B cell (primary cell): ENCODE measurements at regions not wholly inside any gene's neighbourhood (a gene's known extent, or its start where the extent isn't known, plus 50 kb on each side); places are given as distances from the start of the nearest gene placed in this dataset.

Experiments
- ATAC-seq: fragments of 200-7000 bp; cut with Tn5 transposase; one replicate; pipeline ENCODE4 v1.10.0; 2021; ENCODE audit warnings: low read depth, mild to moderate bottlenecking, moderate number of reproducible peaks, moderate library complexity
- CTCF ChIA-PET: fragments of 350-600 bp; sonication (Branson Sonifier 250); formaldehyde crosslinking; loops from one replicate; lab custom pipeline; 2021; ENCODE audit warnings: antibody characterized with exemption, inconsistent platforms; lab: Charles Lee
- POLR2A ChIA-PET: fragments of 350-600 bp; sonication (Branson Sonifier 250); formaldehyde crosslinking; loops from one replicate; lab custom pipeline; 2021; ENCODE audit warnings: antibody characterized with exemption; lab: Charles Lee
- DNase-seq: peaks from one replicate; pipeline ENCODE4 v3.0.0; 2013
- H2AFZ ChIP-seq: 2 replicates; pipeline ENCODE4 v1.6.1; 2012; ENCODE audit warnings: mild to moderate bottlenecking, low read depth, low read length; ENCODE audit not compliant: insufficient read depth, poor library complexity, severe bottlenecking
- H3K27ac ChIP-seq, 2 donors: 1 replicate in 1 of 2; 2 replicates in 1 of 2; pipeline ENCODE4 v1.5.1; 2012 to 2013; ENCODE audit warnings: low read length in 2 of 2, mild to moderate bottlenecking in 2 of 2, moderate library complexity in 1 of 2
- H3K27me3 ChIP-seq, 4 experiments: fragments of 200-600 bp in 1 of 4; sonication (generic) in 1 of 4; replicated peaks in 1 of 4; 1 replicate in 2 of 4; 2 replicates in 2 of 4; pipeline versions ENCODE4 v1.6.1 to v1.7.0; 2013 to 2016; ENCODE audit warnings: low read length in 3 of 4, mild to moderate bottlenecking in 2 of 4, mixed read lengths in 1 of 4, moderate library complexity in 1 of 4; ENCODE audit not compliant: insufficient read depth in 4 of 4, control insufficient read depth in 3 of 4; ENCODE audit errors: control extremely low read depth in 1 of 4
- H3K36me3 ChIP-seq, 2 experiments: replicated peaks in 1 of 2; 1 replicate in 1 of 2; 2 replicates in 1 of 2; pipeline versions ENCODE4 v1.6.1 to v1.7.1; 2013; ENCODE audit warnings: low read length in 1 of 2; ENCODE audit not compliant: insufficient read depth in 2 of 2, control insufficient read depth in 1 of 2; ENCODE audit errors: control extremely low read depth in 1 of 2, extremely low read depth in 1 of 2
- H3K4me1 ChIP-seq, 2 donors: fragments of 200-600 bp in 1 of 2; sonication (generic) in 1 of 2; 1 replicate in 1 of 2; 2 replicates in 1 of 2; pipeline versions ENCODE4 v1.5.1 to v1.6.1; 2013 to 2017; ENCODE audit warnings: low read length in 2 of 2; ENCODE audit not compliant: control insufficient read depth in 2 of 2, insufficient read depth in 2 of 2
- H3K4me2 ChIP-seq: replicated peaks from 2 replicates; pipeline ENCODE3; 2012; ENCODE audit warnings: mild to moderate bottlenecking, low read depth, low read length; ENCODE audit not compliant: poor library complexity, severe bottlenecking
- H3K4me3 ChIP-seq, 5 experiments: fragments of 200-600 bp in 1 of 5; sonication (generic) in 1 of 5; 1 replicate in 3 of 5; 2 replicates in 2 of 5; pipeline versions ENCODE4 v1.5.1 to v1.7.0; 2011 to 2016; ENCODE audit warnings: low read length in 4 of 5, mild to moderate bottlenecking in 4 of 5, low read depth in 2 of 5, control low read depth in 1 of 5, moderate library complexity in 1 of 5; ENCODE audit not compliant: insufficient read depth in 1 of 5; ENCODE audit errors: control extremely low read depth in 1 of 5, extremely low read depth in 1 of 5
- H3K79me2 ChIP-seq: fragments of 200-600 bp; sonication (generic); one replicate; pipeline ENCODE4 v1.6.0; 2016; ENCODE audit warnings: low read length; ENCODE audit not compliant: control insufficient read depth, insufficient read depth
- H3K9ac ChIP-seq: fragments of 200-600 bp; sonication (generic); 2 replicates; pipeline ENCODE4 v1.6.1; 2017; ENCODE audit warnings: mild to moderate bottlenecking, low read length, moderate library complexity
- H3K9me3 ChIP-seq, 3 donors: one replicate each; pipeline versions ENCODE4 v1.6.1 to v1.7.1; 2013; ENCODE audit warnings: low read length in 2 of 3; ENCODE audit not compliant: control insufficient read depth in 2 of 3, insufficient read depth in 1 of 3; ENCODE audit errors: control extremely low read depth in 1 of 3
- H4K20me1 ChIP-seq: 2 replicates; pipeline ENCODE4 v1.6.0; 2012; ENCODE audit warnings: mild to moderate bottlenecking, low read length; ENCODE audit not compliant: insufficient read depth, control insufficient read depth, poor library complexity, severe bottlenecking
- H3K27ac Mint-ChIP-seq: one replicate; pipeline ENCODE4 v1.8.0; 2021; ENCODE audit warnings: mixed read lengths
- H3K27me3 Mint-ChIP-seq: one replicate; pipeline ENCODE4 v1.8.0; 2021; ENCODE audit warnings: mixed read lengths
- H3K4me1 Mint-ChIP-seq: one replicate; pipeline ENCODE4 v1.8.0; 2021; ENCODE audit warnings: mixed read lengths
- H3K4me3 Mint-ChIP-seq: one replicate; pipeline ENCODE4 v1.8.0; 2021; ENCODE audit warnings: mixed read lengths
- H3K9me3 Mint-ChIP-seq: one replicate; pipeline ENCODE4 v1.8.0; 2022; ENCODE audit warnings: mixed read lengths; ENCODE audit not compliant: insufficient read depth
- EZH2 ChIP-seq: IDR thresholded peaks from 2 replicates; pipeline ENCODE4 v1.6.1; 2012; ENCODE audit warnings: borderline replicate concordance, low read depth, mild to moderate bottlenecking, moderate library complexity, low read length; ENCODE audit not compliant: insufficient read depth, poor library complexity, severe bottlenecking
- WGBS: methylation state at CpG from one replicate; pipeline ENCODE4 v1.1.5; 2013; ENCODE audit warnings: missing lambda C conversion rate; ENCODE audit not compliant: insufficient coverage; 5-methylcytosine and 5-hydroxymethylcytosine counted together
- intact Hi-C: fragments of 100-400 bp; cut with micrococcal nuclease; formaldehyde crosslinking; loops from one replicate; pipeline ENCODE4 v1.10.0; 2022
- TF ChIP-seq, protein P1 (sequence below): fragments of 200-600 bp; IDR thresholded peaks from one replicate; pipeline ENCODE4 v1.8.0; 2022; ENCODE audit warnings: antibody characterized with exemption, mild to moderate bottlenecking

GRCh38 chr14:82224610-82225009, 691.0 kb upstream of the SEL1L start:
- Mint-ChIP-seq H3K27ac (no peak overlapping the region), H3K4me3 (no peak overlapping the region), H3K9me3 (peaks cover 6% of the 10 kb centered on the region), H3K27me3 (no peaks in the 10 kb centered on the region), H3K4me1 (no peaks in the 10 kb centered on the region)
- 55% methylated on average over 2 of the region's 3 CpGs for WGBS
- no peak for DNase-seq
- intact Hi-C loops, result no loop called here
- H3K27me3 ChIP-seq, result no peaks in the 10 kb centered on the region
- H3K4me2 ChIP-seq, result no peak overlapping the region
- no peaks in the 10 kb centered on the region for H3K9me3 ChIP-seq
- no peaks in the 10 kb centered on the region for H3K36me3 ChIP-seq
- no peak overlapping the region for H3K9ac ChIP-seq
- no peaks in the 10 kb centered on the region for H3K4me1 ChIP-seq
- H3K79me2 ChIP-seq, result no peaks in the 10 kb centered on the region
- POLR2A ChIA-PET, result no interaction called here
- no peak overlapping the region for H3K4me3 ChIP-seq
- CTCF ChIA-PET, result no interaction called here
- ATAC-seq, result no peak
- H4K20me1 ChIP-seq, result no peaks in the 10 kb centered on the region
- H3K27ac ChIP-seq, result no peak overlapping the region
- TF ChIP-seq, protein P1, sequence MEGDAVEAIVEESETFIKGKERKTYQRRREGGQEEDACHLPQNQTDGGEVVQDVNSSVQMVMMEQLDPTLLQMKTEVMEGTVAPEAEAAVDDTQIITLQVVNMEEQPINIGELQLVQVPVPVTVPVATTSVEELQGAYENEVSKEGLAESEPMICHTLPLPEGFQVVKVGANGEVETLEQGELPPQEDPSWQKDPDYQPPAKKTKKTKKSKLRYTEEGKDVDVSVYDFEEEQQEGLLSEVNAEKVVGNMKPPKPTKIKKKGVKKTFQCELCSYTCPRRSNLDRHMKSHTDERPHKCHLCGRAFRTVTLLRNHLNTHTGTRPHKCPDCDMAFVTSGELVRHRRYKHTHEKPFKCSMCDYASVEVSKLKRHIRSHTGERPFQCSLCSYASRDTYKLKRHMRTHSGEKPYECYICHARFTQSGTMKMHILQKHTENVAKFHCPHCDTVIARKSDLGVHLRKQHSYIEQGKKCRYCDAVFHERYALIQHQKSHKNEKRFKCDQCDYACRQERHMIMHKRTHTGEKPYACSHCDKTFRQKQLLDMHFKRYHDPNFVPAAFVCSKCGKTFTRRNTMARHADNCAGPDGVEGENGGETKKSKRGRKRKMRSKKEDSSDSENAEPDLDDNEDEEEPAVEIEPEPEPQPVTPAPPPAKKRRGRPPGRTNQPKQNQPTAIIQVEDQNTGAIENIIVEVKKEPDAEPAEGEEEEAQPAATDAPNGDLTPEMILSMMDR, result no peak
- TF ChIP-seq EZH2, result no peak
- H2AFZ ChIP-seq, result no peak overlapping the region

DNA sequence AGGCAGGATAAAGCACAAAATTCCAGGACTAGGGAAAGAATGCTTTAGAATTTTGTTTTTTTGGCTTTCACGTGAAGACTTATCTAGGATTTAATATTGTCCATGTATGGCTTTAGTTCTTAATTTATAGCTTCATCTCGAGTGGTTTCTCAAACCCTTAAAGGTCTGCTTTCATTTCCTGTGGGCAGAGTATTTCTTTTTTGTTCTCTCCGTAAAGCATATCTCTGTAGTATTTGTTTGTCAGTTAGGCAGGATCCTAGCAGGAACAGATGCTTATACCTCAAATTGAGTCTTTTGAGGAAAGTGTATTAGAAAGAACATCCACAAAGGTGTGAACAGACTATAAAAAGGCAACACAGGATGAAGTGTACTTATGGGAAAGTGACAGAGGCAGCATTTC, 697.1 kb upstream of the SEL1L start:
- TF ChIP-seq, protein P1, result no peak
- TF ChIP-seq EZH2, result no peak
- no peak overlapping the region for H3K4me2 ChIP-seq
- ATAC-seq, result no peak
- peaks cover 12% of the 10 kb centered on the region for H3K9me3 Mint-ChIP-seq
- no peak overlapping the region for H3K27ac Mint-ChIP-seq
- H3K4me3 Mint-ChIP-seq, result no peak overlapping the region
- 33% methylated on average over 1 of the region's 3 CpGs for WGBS
- no peak overlapping the region for H2AFZ ChIP-seq
- H3K4me3 ChIP-seq, result no peak overlapping the region
- H3K36me3 ChIP-seq, result no peaks in the 10 kb centered on the region
- no peaks in the 10 kb centered on the region for H3K4me1 Mint-ChIP-seq
- H3K9me3 ChIP-seq, result no peaks in the 10 kb centered on the region
- DNase-seq, result no peak
- ChIA-PET POLR2A (no interaction called here), CTCF (no interaction called here)
- H3K9ac ChIP-seq, result no peak overlapping the region
- H4K20me1 ChIP-seq, result no peaks in the 10 kb centered on the region
- intact Hi-C loops, result no loop called here
- H3K27me3 ChIP-seq, result no peaks in the 10 kb centered on the region
- no peaks in the 10 kb centered on the region for H3K27me3 Mint-ChIP-seq
- H3K4me1 ChIP-seq, result no peaks in the 10 kb centered on the region
- H3K79me2 ChIP-seq, result no peaks in the 10 kb centered on the region
- no peak overlapping the region for H3K27ac ChIP-seq
